ENCODE measurements at regions not wholly inside any gene's neighbourhood (a gene's known extent, or its start where the extent isn't known, plus 50 kb on each side); places are given as distances from the start of the nearest gene placed in this dataset.

- DNase-seq (ENCODE audit: low read depth in 4 of 4, low spot score in 3 of 4), result no peak
Observed at GRCh38 chr10:107317592-107317991, 153.1 kb upstream of the SORCS1 start.

DNA sequence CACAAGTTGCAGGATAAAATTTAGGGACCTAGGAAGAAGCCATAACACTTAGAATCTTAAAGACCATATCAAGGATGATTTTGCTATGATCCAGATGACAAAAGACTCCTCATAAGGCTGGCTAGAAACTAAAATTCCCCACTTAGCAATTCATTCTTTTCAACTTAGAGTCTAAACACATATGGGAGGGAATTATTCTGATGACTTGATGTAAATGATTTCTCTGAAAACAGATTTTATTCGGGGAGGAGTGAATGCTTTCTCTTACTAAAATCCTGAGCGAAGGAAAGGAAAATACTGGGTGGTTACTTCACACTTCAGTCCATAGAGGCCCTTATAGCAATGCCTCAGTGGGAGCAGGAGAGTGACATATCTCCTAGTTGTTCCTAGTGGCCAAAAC lies 138.7 kb upstream of the SORCS1 start:
- no peak for DNase-seq (ENCODE audit: low read depth in 4 of 4, low spot score in 3 of 4)

DNA sequence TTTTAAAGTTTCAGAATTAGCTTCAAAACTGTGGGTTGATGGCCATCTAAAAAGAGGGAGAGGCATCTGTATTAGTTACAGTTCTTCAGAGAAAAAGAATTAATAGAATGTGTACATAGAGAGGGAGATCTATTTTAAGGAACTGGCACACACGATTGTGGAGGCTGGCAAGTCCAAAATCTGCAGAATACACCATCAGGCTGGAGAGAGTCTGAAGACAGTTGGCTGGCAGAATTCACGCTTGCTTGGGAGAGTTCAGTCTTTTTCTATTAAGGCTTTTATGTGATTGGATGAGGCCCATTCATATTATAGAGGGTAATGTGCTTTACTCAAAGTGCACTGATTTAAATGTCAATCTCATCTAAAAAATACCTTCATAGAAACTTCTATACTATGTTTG lies 135.1 kb upstream of the SORCS1 start:
- DNase-seq (ENCODE audit: low read depth in 4 of 4, low spot score in 3 of 4), result no peak

DNA sequence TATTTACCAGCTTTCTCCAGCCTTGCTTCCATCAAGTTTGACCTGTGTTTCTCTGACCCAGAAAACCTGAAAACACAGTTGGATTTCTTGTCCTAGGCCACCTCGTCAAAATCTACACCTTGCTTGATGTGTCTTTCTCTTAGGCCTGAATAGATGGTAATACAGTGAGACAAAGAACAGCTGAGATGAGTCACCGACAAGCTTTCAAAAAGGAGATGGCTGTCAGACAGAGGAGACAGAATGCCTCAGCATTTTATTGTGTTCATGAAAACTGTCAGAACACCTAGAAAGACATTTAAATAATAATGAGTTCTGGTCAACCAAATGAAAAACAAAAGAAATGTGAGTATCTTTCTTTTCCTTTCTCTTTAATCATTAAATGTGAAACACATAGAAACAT lies 119.7 kb upstream of the SORCS1 start:
- no peak for DNase-seq (ENCODE audit: low read depth in 4 of 4, low spot score in 3 of 4)

GRCh38 chr10:107280293-107280692 lies 115.8 kb upstream of the SORCS1 start:
- peak in 3 of 4 donors; percentile 5 to 16 (median 16) for DNase-seq (ENCODE audit: low read depth in 4 of 4, low spot score in 3 of 4)

- no peak for DNase-seq (ENCODE audit: low read depth in 4 of 4, low spot score in 3 of 4)
Observed at GRCh38 chr10:107277591-107277990, 113.1 kb upstream of the SORCS1 start.

- DNase-seq (ENCODE audit: low read depth in 4 of 4, low spot score in 3 of 4), result no peak
Observed at GRCh38 chr10:107275806-107276205, 111.3 kb upstream of the SORCS1 start.

DNA sequence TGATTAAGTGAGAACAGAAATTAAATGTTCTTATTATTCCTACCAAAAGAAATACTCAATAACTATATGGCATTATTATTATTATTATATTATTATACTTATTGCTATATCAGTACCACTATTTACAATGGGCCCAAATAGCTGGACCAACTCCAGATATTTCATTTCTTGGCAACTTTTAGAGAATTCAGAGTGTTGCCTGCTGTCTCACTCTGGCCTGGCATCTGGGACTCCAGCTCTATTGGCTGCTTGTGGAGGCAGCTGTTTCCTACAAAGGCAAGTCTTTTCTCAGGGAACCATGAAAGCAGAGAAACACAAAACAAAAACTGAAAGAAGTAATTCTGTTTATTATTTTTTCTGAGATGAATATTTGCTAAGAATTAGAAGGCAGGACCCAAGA lies 105.1 kb upstream of the SORCS1 start:
- DNase-seq (ENCODE audit: low read depth in 4 of 4, low spot score in 3 of 4), result no peak

DNA sequence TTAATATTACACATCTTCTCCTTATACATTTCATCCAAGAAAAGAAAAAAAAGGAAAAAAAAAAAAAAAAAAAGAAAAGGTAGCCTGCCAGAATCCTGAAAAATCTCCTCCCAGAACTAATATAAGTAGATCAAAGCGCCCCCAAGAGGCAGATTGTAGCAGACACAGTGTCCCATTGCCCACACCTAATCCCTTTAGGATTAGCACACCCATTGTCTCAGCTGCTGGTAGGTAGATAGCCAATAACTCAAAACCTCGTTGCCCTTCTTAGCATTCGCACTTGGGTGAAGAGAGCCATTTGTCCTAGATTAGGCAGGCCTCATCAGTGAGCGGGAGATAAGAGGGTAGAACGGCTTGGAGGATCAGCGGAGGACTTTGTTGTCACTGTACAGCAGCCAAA lies 100.2 kb upstream of the SORCS1 start:
- DNase-seq (ENCODE audit: low read depth in 4 of 4, low spot score in 3 of 4), result no peak

- no peak for DNase-seq (ENCODE audit: low read depth in 4 of 4, low spot score in 3 of 4)
Observed at GRCh38 chr10:107244122-107244521, 79.6 kb upstream of the SORCS1 start.

DNA sequence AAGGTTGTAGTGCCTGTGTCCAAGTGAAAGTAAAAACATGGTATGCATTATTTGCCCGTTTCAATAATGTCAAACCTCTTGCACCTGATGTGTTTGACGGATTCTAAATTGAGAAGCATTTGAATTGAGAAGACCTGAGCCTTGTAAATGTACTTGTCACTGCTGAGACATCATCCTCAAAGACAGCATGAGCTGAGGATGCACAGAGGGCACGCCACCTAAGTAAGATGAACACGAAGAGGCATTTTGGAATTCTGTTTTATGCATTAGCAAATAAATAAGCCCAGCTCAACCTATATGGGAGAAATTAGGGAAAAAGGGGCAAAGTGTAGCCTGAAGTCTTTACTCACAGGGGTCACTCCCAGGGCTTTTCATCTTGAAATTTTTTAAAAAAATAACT lies 73.8 kb upstream of the SORCS1 start:
- DNase-seq (ENCODE audit: low read depth in 4 of 4, low spot score in 3 of 4), result no peak

DNA sequence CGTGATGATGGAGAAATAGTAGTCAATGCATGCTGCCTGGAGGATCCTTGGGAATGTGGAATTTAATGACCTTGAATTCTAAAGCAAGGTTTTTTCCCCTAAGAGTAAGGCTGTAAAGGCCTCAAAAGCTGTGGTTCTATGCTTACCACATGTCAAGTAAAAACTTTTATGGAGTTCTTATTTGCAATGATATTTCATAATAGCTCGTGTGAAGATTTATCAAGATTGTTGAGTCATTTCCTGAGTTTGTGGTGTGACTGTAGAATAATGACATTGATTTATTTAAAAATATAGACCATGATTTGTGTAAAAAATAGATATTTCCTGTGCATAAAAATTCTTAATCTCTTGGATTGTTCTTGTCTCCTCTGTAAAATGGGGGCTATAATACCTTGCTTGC lies 67.5 kb upstream of the SORCS1 start:
- DNase-seq (ENCODE audit: low read depth in 4 of 4, low spot score in 3 of 4), result no peak

GRCh38 chr10:107230887-107231286 lies 66.4 kb upstream of the SORCS1 start:
- DNase-seq (ENCODE audit: low read depth in 4 of 4, low spot score in 3 of 4), result no peak

- no peak for DNase-seq (ENCODE audit: low read depth in 4 of 4, low spot score in 3 of 4)
Observed at GRCh38 chr10:107215681-107216080, 51.2 kb upstream of the SORCS1 start.
